ENCODE measurements at regions not wholly inside any gene's neighbourhood (a gene's known extent, or its start where the extent isn't known, plus 50 kb on each side); places are given as distances from the start of the nearest gene placed in this dataset.

DNA sequence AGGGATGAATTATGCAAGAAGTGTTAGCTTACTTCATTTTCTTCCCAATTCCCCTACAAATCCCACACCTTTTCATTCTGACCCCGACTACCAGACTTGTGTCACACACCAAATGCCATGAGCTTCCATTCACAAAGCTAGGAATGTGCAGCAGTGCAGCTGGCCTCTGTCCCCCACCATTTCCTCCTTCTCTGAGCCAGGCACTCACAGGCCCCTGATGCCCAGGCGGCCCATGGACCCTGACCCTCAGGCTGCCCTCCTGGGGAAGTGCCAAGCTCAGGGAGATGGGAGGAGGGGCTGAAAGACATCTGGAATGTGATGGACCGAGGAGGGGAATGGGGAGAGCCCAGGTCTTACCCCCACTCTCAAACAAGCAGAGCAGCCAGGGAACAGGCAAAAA is 67.0 kb upstream of the BCOR start:
- no peak for DNase-seq
- no peaks in the 10 kb centered on the region for H3K27me3 ChIP-seq (ENCODE audit: control insufficient read depth, insufficient read depth, low read length)
- no CpG with 5 or more reads among the region's 3 CpGs for WGBS (ENCODE audit: insufficient coverage, low lambda C conversion rate)
- H3K9me3 ChIP-seq (ENCODE audit: control insufficient read depth, low read depth, low read length): no peaks in the 10 kb centered on the region
- H3K36me3 ChIP-seq (ENCODE audit: control insufficient read depth, insufficient read depth, low read length): no peaks in the 10 kb centered on the region
- peaks cover 35% of the 10 kb centered on the region for H3K4me1 ChIP-seq (ENCODE audit: control insufficient read depth, insufficient read depth, low read length)
- H3K4me3 ChIP-seq (ENCODE audit: low read length): no peak overlapping the region
- H3K27ac ChIP-seq (ENCODE audit: low read length): no peak overlapping the region

DNA sequence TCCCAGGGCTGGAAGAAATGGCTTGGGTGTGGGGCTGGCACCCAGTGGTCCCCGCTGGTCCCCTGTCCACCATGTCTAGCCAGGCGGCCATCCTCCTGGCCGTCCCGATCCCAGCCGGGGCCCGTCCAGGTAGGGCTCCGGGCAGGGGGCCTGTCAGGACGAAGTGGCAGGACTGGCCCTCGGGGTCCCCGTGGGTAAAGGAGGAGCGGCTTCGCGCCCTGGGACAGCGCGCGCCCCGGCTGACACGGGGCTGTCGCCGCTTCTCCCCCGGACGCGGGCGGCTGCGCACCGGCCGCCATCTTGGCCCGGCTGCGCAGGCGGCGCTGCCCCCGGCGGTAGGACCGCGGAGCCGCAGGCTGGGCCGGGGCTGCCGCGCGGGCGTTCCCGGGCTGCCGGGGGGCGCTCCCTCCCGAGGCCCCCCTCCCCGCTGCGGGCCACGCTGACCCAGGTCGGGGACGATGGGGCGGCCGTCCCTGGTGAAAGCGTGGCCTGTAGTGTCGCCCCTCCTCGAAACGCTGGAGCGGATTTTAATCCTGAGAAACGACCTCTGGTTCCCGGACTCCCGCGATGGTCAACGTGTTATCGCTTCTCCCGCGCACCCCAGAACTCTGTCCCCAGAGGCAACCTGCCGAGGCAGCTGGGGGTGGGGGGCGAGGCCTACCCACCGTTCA is 60.4 kb upstream of the BCOR start:
- peaks cover 5% of the 10 kb centered on the region for H3K9me3 ChIP-seq (ENCODE audit: control insufficient read depth, low read depth, low read length)
- DNase-seq: peak in 1 of 2 donors; percentile 57
- H3K27me3 ChIP-seq (ENCODE audit: control insufficient read depth, insufficient read depth, low read length): peaks cover 9% of the 10 kb centered on the region
- H3K4me1 ChIP-seq (ENCODE audit: control insufficient read depth, insufficient read depth, low read length): peaks cover 12% of the 10 kb centered on the region
- no peak overlapping the region for H3K27ac ChIP-seq (ENCODE audit: low read length)
- no peaks in the 10 kb centered on the region for H3K36me3 ChIP-seq (ENCODE audit: control insufficient read depth, insufficient read depth, low read length)
- WGBS (ENCODE audit: insufficient coverage, low lambda C conversion rate): no CpG with 5 or more reads among the region's 68 CpGs
- H3K4me3 ChIP-seq (ENCODE audit: low read length): peak overlapping the region; percentile 47

DNA sequence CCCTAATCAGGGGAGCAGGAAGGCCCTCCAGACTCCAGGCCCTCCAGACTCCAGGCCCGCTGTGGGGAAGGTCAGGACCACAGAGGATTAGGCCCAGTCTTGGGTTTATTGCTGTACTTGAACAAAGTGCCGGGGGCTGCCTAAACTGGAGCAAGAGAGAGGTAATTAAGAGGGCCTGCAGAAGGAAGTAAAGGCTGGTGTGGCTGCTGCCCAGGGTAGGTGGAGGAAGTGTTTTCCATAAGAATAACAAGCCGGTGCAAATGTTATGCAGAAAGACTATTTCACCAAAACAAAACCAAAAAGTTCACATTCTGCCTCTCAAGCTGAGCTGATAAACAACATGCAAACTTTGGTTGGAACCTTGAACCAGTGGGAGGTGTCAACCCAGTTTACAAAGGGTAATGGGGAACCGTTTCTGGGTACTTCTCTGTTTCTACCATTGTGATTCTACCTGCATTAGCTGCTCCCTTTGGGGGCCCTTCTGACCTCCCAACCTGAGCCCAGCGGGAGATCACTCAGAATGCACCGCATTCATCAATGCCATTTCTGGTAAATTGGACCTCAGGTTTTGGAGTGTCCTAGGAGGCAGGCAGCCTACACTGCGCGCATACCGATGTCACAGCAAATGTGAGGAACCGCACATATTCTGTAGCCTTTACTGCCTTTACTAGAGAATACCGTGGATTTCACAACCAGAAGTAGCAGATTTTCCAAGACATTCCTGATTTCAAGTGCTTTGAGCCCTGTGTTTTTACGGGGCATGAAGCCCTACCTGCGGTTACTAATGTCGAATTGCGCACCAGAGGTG is 59.7 kb upstream of the BCOR start:
- peaks cover 17% of the 10 kb centered on the region for H3K4me1 ChIP-seq (ENCODE audit: control insufficient read depth, insufficient read depth, low read length)
- no peaks in the 10 kb centered on the region for H3K36me3 ChIP-seq (ENCODE audit: control insufficient read depth, insufficient read depth, low read length)
- H3K27ac ChIP-seq (ENCODE audit: low read length): no peak overlapping the region
- peaks cover 5% of the 10 kb centered on the region for H3K9me3 ChIP-seq (ENCODE audit: control insufficient read depth, low read depth, low read length)
- peaks cover 14% of the 10 kb centered on the region for H3K27me3 ChIP-seq (ENCODE audit: control insufficient read depth, insufficient read depth, low read length)
- no CpG with 5 or more reads among the region's 15 CpGs for WGBS (ENCODE audit: insufficient coverage, low lambda C conversion rate)
- DNase-seq: no peak
- peak overlapping the region; percentile 47 for H3K4me3 ChIP-seq (ENCODE audit: low read length)

DNA sequence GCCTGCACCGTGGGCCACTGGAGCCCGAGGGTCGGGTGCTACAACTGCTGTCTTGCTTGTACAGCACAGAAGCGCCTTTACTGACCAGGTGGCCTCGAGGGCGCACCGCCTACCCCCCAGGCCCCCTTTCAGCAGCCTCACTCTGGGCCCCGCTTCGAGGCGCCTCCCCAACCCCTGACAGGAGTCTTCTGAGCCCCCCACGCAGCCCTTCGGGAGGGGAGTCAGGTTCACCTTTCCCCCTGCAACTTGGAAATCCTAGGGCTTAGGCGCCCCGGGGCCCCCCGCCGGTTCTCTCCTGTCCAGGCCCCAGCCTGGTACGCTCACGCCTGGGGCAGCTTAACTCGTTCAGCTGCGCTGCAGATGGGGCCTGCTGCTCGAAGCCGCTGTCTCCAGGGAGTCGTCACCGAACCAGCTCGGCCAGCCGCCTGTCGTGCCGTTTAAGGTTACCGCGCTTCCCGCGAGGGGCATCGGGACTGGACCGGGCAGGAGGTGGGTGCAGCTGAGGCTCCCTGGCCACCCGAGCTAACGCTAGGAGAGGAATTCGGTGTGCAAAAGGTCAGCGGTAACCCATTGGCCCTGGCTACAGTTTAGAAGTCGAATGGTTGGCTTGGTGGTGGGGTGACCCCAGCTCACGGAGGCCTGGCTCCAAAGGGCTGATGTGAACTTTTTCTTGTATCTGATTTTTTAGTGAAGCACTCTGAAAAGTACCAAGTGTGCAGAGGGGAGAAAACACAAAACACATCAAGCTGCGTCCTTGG is 58.9 kb upstream of the BCOR start:
- H3K27ac ChIP-seq (ENCODE audit: low read length): no peak overlapping the region
- peaks cover 24% of the 10 kb centered on the region for H3K4me1 ChIP-seq (ENCODE audit: control insufficient read depth, insufficient read depth, low read length)
- H3K9me3 ChIP-seq (ENCODE audit: control insufficient read depth, low read depth, low read length): peaks cover 5% of the 10 kb centered on the region
- H3K4me3 ChIP-seq (ENCODE audit: low read length): no peak overlapping the region
- no CpG with 5 or more reads among the region's 41 CpGs for WGBS (ENCODE audit: insufficient coverage, low lambda C conversion rate)
- no peak for DNase-seq
- peaks cover 21% of the 10 kb centered on the region for H3K27me3 ChIP-seq (ENCODE audit: control insufficient read depth, insufficient read depth, low read length)
- H3K36me3 ChIP-seq (ENCODE audit: control insufficient read depth, insufficient read depth, low read length): no peaks in the 10 kb centered on the region

DNA sequence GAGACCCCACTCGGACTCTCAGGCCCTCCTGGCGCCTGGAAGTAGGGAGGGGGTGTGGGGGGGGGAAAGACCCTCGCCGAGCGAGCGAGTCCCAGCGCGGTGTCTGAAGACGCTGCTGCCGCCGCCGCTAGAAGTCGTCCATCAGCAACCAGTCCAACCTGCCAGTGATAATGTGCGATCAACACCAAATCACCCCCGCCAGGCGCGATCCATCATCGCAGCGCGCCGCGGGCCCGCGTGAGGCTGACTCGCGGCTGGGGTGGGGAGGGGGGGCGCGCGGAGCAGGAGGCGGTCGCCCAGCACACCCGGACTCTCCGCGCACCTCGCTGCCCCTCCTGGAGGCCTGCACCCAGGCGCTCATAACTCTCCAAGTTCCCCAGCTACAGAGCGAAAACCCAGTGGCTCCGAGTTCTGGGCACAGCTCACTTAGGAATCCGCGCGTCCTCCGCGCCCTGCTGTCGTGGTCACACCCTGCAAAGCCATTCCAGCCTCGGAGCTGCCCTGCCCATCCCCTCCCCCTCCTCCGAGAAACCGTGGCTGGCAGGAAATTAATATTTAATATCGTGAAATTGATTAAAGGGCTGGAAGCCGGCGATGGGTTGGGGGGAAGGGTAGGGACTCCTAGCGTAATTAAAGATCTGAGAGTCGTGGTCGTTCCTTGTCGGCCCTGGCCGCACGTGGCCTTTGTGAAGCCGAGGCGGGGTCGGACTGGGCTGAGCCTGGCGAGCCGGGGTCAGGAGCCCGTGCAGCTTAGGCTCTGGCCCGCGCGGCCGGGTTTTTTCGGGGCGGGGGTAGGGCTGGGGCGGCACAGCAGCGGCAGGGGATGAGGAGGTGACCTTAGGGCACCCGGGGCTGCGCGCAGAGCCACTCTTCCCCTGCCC is 58.1 kb upstream of the BCOR start:
- Histone ChIP-seq H3K27ac (ENCODE audit: low read length) (peak overlapping the region; percentile 45), H3K9me3 (ENCODE audit: control insufficient read depth, low read depth, low read length) (peaks cover 5% of the 10 kb centered on the region), H3K36me3 (ENCODE audit: control insufficient read depth, insufficient read depth, low read length) (no peaks in the 10 kb centered on the region), H3K27me3 (ENCODE audit: control insufficient read depth, insufficient read depth, low read length) (peaks cover 24% of the 10 kb centered on the region), H3K4me3 (ENCODE audit: low read length) (peak overlapping the region; percentile 43), H3K4me1 (ENCODE audit: control insufficient read depth, insufficient read depth, low read length) (peaks cover 24% of the 10 kb centered on the region)
- no peak for DNase-seq
- WGBS (ENCODE audit: insufficient coverage, low lambda C conversion rate): no CpG with 5 or more reads among the region's 73 CpGs

DNA sequence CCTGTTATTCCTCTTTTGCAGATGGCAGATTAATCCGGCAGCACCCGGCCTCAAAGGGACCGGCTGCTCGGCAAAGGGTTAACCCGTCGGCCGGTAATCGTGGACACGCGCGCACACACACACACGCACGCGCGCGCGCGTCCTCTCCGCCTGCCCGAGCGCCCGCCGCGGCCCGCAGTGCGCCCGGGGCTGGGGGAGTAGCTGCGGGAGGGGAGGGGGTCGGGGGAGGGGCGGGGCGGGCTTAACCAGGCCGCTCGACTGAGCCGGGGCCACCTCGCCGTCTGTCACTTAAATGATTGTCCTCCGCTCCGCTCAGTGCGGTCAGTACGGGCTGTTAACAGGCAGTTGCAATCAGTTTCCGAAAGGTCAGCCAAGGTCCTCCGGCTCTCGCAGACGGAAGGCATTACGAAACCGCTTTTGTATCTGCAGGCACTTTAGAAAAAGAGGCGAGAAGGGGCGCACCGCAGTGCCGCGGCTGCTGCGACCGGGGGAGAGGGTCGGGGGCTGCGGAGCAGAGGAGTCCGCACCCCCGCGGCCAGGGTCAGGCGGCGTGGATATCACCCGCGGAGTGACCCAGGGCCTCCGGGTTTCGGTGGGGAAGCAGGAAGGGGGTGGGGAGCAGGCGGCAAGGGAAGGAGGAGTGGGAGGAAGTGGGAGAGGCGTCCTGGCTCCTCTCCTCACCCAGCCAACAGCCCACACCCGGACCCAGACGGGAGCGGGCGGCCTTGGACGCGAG is 57.3 kb upstream of the BCOR start:
- no peaks in the 10 kb centered on the region for H3K36me3 ChIP-seq (ENCODE audit: control insufficient read depth, insufficient read depth, low read length)
- peaks cover 5% of the 10 kb centered on the region for H3K9me3 ChIP-seq (ENCODE audit: control insufficient read depth, low read depth, low read length)
- peaks cover 24% of the 10 kb centered on the region for H3K27me3 ChIP-seq (ENCODE audit: control insufficient read depth, insufficient read depth, low read length)
- WGBS (ENCODE audit: insufficient coverage, low lambda C conversion rate): no CpG with 5 or more reads among the region's 72 CpGs
- peak overlapping the region; percentile 44 for H3K4me3 ChIP-seq (ENCODE audit: low read length)
- peak in 1 of 2 donors; percentile 63 for DNase-seq
- peaks cover 24% of the 10 kb centered on the region for H3K4me1 ChIP-seq (ENCODE audit: control insufficient read depth, insufficient read depth, low read length)
- H3K27ac ChIP-seq (ENCODE audit: low read length): peak overlapping the region; percentile 45

DNA sequence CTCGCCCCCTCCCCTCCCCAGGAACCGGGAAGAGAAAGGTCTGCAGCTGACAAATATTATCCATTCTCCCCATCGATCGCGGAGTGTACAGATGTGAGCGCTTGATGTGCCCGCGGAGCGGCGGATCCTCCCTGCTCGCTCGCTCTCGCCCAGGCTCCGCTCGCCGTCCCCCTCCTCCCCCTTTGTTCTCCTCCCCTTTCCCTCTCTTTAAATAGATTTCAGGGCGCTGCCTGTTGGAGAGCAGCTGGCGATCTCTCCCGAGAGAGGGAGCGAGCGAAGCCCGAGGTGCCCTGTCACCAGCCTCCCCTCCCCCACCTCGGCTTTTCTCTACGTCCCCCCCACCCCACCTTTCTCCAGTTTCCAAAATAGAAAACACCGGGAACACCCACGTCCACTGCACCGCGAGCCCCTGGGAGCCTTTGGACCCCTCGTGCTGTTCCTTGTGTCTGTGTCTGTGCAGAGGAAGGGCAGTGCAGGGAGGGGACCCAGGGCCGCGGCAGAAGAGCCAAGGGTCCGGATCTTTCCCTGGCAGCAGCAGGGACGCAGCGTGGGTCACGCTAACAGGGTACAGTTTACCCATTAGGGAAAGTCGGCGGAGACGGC is 56.6 kb upstream of the BCOR start:
- peaks cover 5% of the 10 kb centered on the region for H3K9me3 ChIP-seq (ENCODE audit: control insufficient read depth, low read depth, low read length)
- peaks cover 24% of the 10 kb centered on the region for H3K4me1 ChIP-seq (ENCODE audit: control insufficient read depth, insufficient read depth, low read length)
- WGBS (ENCODE audit: insufficient coverage, low lambda C conversion rate): no CpG with 5 or more reads among the region's 38 CpGs
- no peak for DNase-seq
- peak overlapping the region; percentile 44 for H3K4me3 ChIP-seq (ENCODE audit: low read length)
- H3K27me3 ChIP-seq (ENCODE audit: control insufficient read depth, insufficient read depth, low read length): peaks cover 24% of the 10 kb centered on the region
- H3K36me3 ChIP-seq (ENCODE audit: control insufficient read depth, insufficient read depth, low read length): no peaks in the 10 kb centered on the region
- peak overlapping the region; percentile 39 for H3K27ac ChIP-seq (ENCODE audit: low read length)

DNA sequence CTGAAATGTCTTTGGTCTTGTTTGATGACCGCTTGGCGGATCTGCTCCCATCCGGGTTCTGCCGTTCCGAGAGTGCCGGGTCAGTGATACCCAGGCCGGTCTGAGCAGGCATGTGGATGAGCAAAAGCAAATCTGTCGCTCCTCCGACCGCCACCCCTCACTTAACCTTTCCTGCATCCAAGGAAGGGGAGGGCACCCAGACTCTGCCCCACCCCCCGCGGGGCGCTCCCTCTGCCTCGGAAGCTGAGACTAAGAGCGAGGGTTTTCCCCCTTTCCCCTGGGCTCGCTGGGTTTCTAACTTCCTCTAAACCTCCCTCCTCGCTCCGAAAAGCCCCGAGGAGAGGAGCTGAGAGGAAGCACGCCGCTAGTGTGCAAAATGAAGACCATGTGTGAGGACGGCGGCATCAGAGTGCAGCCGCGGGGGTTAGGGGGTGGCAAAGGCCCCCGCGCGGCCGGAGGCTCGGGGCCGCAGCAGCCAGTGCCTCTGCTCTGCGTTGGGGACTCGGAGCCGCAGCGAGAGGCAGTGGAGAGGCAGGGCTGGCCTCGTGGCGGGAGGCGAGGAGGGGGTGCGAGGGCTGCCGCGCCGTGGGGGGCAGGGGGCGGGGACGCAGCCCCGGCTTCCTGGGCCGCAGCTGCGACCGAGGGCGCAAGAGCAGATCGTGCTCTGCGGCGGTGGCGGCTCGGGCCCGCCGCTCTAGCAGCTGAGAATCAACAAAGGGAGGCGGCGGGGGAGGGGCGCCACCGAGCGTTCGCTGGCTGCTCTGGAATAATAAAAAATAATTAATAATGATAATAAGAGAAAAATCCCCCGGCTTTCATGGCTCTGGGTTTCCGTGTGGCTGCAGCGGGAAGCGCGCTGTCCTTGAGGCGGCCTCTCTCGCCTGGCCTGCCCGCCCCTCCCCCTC is 55.8 kb upstream of the BCOR start:
- Histone ChIP-seq H3K9me3 (ENCODE audit: control insufficient read depth, low read depth, low read length) (peaks cover 5% of the 10 kb centered on the region), H3K4me1 (ENCODE audit: control insufficient read depth, insufficient read depth, low read length) (peaks cover 24% of the 10 kb centered on the region), H3K36me3 (ENCODE audit: control insufficient read depth, insufficient read depth, low read length) (no peaks in the 10 kb centered on the region), H3K27me3 (ENCODE audit: control insufficient read depth, insufficient read depth, low read length) (peaks cover 24% of the 10 kb centered on the region), H3K4me3 (ENCODE audit: low read length) (peak overlapping the region; percentile 44), H3K27ac (ENCODE audit: low read length) (peak overlapping the region; percentile 29)
- no CpG with 5 or more reads among the region's 70 CpGs for WGBS (ENCODE audit: insufficient coverage, low lambda C conversion rate)
- peak in 1 of 2 donors; percentile 59 for DNase-seq

All from large intestine (tissue), 3 donors.